ENCODE measurements at regions not wholly inside any gene's neighbourhood (a gene's known extent, or its start where the extent isn't known, plus 50 kb on each side); places are given as distances from the start of the nearest gene placed in this dataset.

DNA sequence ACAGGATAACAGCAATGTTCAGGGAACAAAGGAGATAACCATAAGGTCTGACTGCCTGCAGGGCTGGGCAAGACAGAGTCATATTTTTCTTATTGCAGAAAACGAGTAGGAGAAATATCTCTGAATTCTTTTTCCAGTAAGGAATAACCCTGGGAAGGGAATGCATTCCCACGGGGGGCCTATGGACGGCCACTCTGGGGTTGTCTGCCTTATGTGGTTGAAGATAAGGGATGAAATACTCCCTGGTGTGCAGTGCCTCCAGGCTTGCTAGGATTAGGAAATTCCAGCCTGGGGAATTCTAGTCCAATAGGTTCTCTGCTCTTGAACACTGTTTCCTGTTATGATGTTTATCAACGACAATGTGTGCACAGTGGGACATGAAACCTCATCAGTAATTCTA is 185.3 kb upstream of the HSFY2 start:
- ChIA-PET POLR2A (no interaction called here), CTCF (no interaction called here)
- H3K4me1 ChIP-seq (ENCODE audit: control insufficient read depth in 2 of 2, insufficient read depth in 2 of 2, low read length in 2 of 2), result no peaks in the 10 kb centered on the region
- H3K9me3 Mint-ChIP-seq (ENCODE audit: insufficient read depth), result peaks cover 3% of the 10 kb centered on the region
- no peak overlapping the region for H3K4me3 ChIP-seq (ENCODE audit: control extremely low read depth in 1 of 5, extremely low read depth in 1 of 5, insufficient read depth in 1 of 5, low read depth in 2 of 5, low read length in 4 of 5)
- no peak overlapping the region for H3K27ac Mint-ChIP-seq
- whole genome bisulfite sequencing (ENCODE audit: insufficient coverage), result 66% methylated on average over 2 of the region's 4 CpGs
- ATAC-seq (ENCODE audit: low read depth) (no peak), DNase-seq (no peak)
- TF ChIP-seq EZH2 (IDR thresholded peaks at IDR 0.05; ENCODE audit: borderline replicate concordance, insufficient read depth, low read depth, low read length, poor library complexity, severe bottlenecking), result no peak
- TF ChIP-seq CTCF (IDR thresholded peaks at IDR 0.05), result no peak
- H3K4me2 ChIP-seq (replicated peaks; ENCODE audit: low read depth, low read length, poor library complexity, severe bottlenecking), result no peak overlapping the region
- H3K27me3 ChIP-seq (replicated peaks in 1 of 4; ENCODE audit: control extremely low read depth in 1 of 4, control insufficient read depth in 3 of 4, insufficient read depth in 4 of 4, low read length in 3 of 4), result no peaks in the 10 kb centered on the region
- H3K4me3 Mint-ChIP-seq, result no peak overlapping the region
- no peaks in the 10 kb centered on the region for H3K79me2 ChIP-seq (ENCODE audit: control insufficient read depth, insufficient read depth, low read length)
- no peaks in the 10 kb centered on the region for H3K36me3 ChIP-seq (replicated peaks in 1 of 2; ENCODE audit: control extremely low read depth in 1 of 2, control insufficient read depth in 1 of 2, extremely low read depth in 1 of 2, insufficient read depth in 2 of 2, low read length in 1 of 2)
- intact Hi-C loops (cut with micrococcal nuclease), result no loop called here
- peaks cover 0 to 5% (median 0%) of the 10 kb centered on the region in 3 donors for H3K9me3 ChIP-seq (ENCODE audit: control extremely low read depth in 1 of 3, control insufficient read depth in 2 of 3, insufficient read depth in 1 of 3, low read length in 2 of 3)
- H2AFZ ChIP-seq (ENCODE audit: insufficient read depth, low read depth, low read length, poor library complexity, severe bottlenecking), result no peak overlapping the region
- H3K9ac ChIP-seq (ENCODE audit: low read length), result no peak overlapping the region
- H4K20me1 ChIP-seq (ENCODE audit: control insufficient read depth, insufficient read depth, low read length, poor library complexity, severe bottlenecking), result no peaks in the 10 kb centered on the region
- H3K27ac ChIP-seq (ENCODE audit: low read length in 2 of 2), result no peak overlapping the region
- H3K4me1 Mint-ChIP-seq, result no peaks in the 10 kb centered on the region
- H3K27me3 Mint-ChIP-seq, result no peaks in the 10 kb centered on the region

GRCh38 chrY:18951657-18952435 is 178.3 kb upstream of the HSFY2 start:
- Histone ChIP-seq H3K4me3 (ENCODE audit: control extremely low read depth in 1 of 5, extremely low read depth in 1 of 5, insufficient read depth in 1 of 5, low read depth in 2 of 5, low read length in 4 of 5) (no peak overlapping the region), H3K4me2 (replicated peaks; ENCODE audit: low read depth, low read length, poor library complexity, severe bottlenecking) (no peak overlapping the region), H3K9me3 (ENCODE audit: control extremely low read depth in 1 of 3, control insufficient read depth in 2 of 3, insufficient read depth in 1 of 3, low read length in 2 of 3) (peaks cover 0 to 11% (median 6%) of the 10 kb centered on the region in 3 donors), H3K27me3 (replicated peaks in 1 of 4; ENCODE audit: control extremely low read depth in 1 of 4, control insufficient read depth in 3 of 4, insufficient read depth in 4 of 4, low read length in 3 of 4) (no peaks in the 10 kb centered on the region), H3K4me1 (ENCODE audit: control insufficient read depth in 2 of 2, insufficient read depth in 2 of 2, low read length in 2 of 2) (no peaks in the 10 kb centered on the region), H3K36me3 (replicated peaks in 1 of 2; ENCODE audit: control extremely low read depth in 1 of 2, control insufficient read depth in 1 of 2, extremely low read depth in 1 of 2, insufficient read depth in 2 of 2, low read length in 1 of 2) (no peaks in the 10 kb centered on the region), H3K27ac (ENCODE audit: low read length in 2 of 2) (no peak overlapping the region), H2AFZ (ENCODE audit: insufficient read depth, low read depth, low read length, poor library complexity, severe bottlenecking) (no peak overlapping the region), H3K9ac (ENCODE audit: low read length) (no peak overlapping the region), H3K79me2 (ENCODE audit: control insufficient read depth, insufficient read depth, low read length) (no peaks in the 10 kb centered on the region), H4K20me1 (ENCODE audit: control insufficient read depth, insufficient read depth, low read length, poor library complexity, severe bottlenecking) (no peaks in the 10 kb centered on the region)
- 100% methylated on average over 1 of the region's 7 CpGs for WGBS (ENCODE audit: insufficient coverage)
- Mint-ChIP-seq H3K27ac (no peak overlapping the region), H3K27me3 (no peaks in the 10 kb centered on the region), H3K4me3 (no peak overlapping the region), H3K4me1 (peaks cover 10% of the 10 kb centered on the region), H3K9me3 (ENCODE audit: insufficient read depth) (peaks cover 12% of the 10 kb centered on the region)
- ChIA-PET POLR2A (no interaction called here), CTCF (no interaction called here)
- TF ChIP-seq EZH2 (IDR thresholded peaks at IDR 0.05; ENCODE audit: borderline replicate concordance, insufficient read depth, low read depth, low read length, poor library complexity, severe bottlenecking) (no peak), CTCF (IDR thresholded peaks at IDR 0.05) (no peak)
- ATAC-seq (ENCODE audit: low read depth) (no peak), DNase-seq (no peak)
- intact Hi-C loops (cut with micrococcal nuclease), result no loop called here
